HEK293T (cell line): ENCODE measurements at regions not wholly inside any gene's neighbourhood (a gene's known extent, or its start where the extent isn't known, plus 50 kb on each side); places are given as distances from the start of the nearest gene placed in this dataset.
"Not testable (repeated sequence)": the region's sequence is repeated elsewhere in the genome, so short reads cannot be mapped to it uniquely, and the experiment has no call there.

Experiments
- CTCF ChIA-PET: fragments of 350-600 bp; formaldehyde crosslinking; extraction: SDS; loops from one replicate; lab custom pipeline; 2021; ENCODE audit warnings: antibody characterized with exemption, inconsistent platforms; lab: Yijun Ruan, JAX
- POLR2A ChIA-PET: fragments of 350-600 bp; formaldehyde crosslinking; extraction: SDS; loops from one replicate; lab custom pipeline; 2020; ENCODE audit warnings: antibody characterized with exemption, inconsistent platforms; lab: Yijun Ruan, JAX
- DNase-seq: peaks from one replicate; pipeline ENCODE4 v3.0.0; 2012; ENCODE audit warnings: mixed read lengths; ENCODE audit errors: extremely low spot score
- ARNT ChIP-seq: fragments of 450-650 bp; IDR thresholded peaks from 2 replicates; pipeline ENCODE4 v1.6.1; 2017; ENCODE audit warnings: mild to moderate bottlenecking
- BHLHE40 ChIP-seq: fragments of 450-650 bp; IDR thresholded peaks from 2 replicates; pipeline ENCODE4 v1.6.1; 2016; ENCODE audit warnings: mild to moderate bottlenecking, moderate library complexity, borderline replicate concordance
- CTBP1 ChIP-seq: fragments of 450-650 bp; IDR thresholded peaks from 2 replicates; pipeline ENCODE4 v1.6.1; 2016; ENCODE audit warnings: borderline replicate concordance
- ELF4 ChIP-seq: fragments of 450-650 bp; IDR thresholded peaks from 2 replicates; pipeline ENCODE4 v1.6.1; 2017; ENCODE audit warnings: antibody characterized with exemption
- FOXA1 ChIP-seq: fragments of 450-650 bp; IDR thresholded peaks from 2 replicates; pipeline ENCODE4 v1.6.1; 2016; ENCODE audit warnings: mild to moderate bottlenecking
- FOXK2 ChIP-seq: fragments of 450-650 bp; IDR thresholded peaks from 2 replicates; pipeline ENCODE4 v1.6.1; 2016; ENCODE audit warnings: mild to moderate bottlenecking
- FOXM1 ChIP-seq: fragments of 450-650 bp; IDR thresholded peaks from 2 replicates; pipeline ENCODE4 v1.6.1; 2017; ENCODE audit warnings: mild to moderate bottlenecking, borderline replicate concordance
- HDGF ChIP-seq: fragments of 450-650 bp; IDR thresholded peaks from 2 replicates; pipeline ENCODE4 v1.6.1; 2017; ENCODE audit warnings: antibody characterized with exemption, borderline replicate concordance
- L3MBTL2 ChIP-seq: fragments of 450-650 bp; conservative IDR thresholded peaks from 2 replicates; pipeline ENCODE4 v1.6.1; 2016; ENCODE audit warnings: mild to moderate bottlenecking
- LEF1 ChIP-seq: fragments of 450-650 bp; IDR thresholded peaks from 2 replicates; pipeline ENCODE4 v1.6.1; 2017; ENCODE audit warnings: mild to moderate bottlenecking, borderline replicate concordance
- NFRKB ChIP-seq: fragments of 450-650 bp; IDR thresholded peaks from 2 replicates; pipeline ENCODE4 v1.6.1; 2016; ENCODE audit warnings: mild to moderate bottlenecking, moderate library complexity
- PKNOX1 ChIP-seq: fragments of 450-650 bp; IDR thresholded peaks from 2 replicates; pipeline ENCODE4 v1.6.1; 2016
- SP1 ChIP-seq: fragments of 450-650 bp; IDR thresholded peaks from 2 replicates; pipeline ENCODE4 v1.6.1; 2017
- SUZ12 ChIP-seq: fragments of 450-650 bp; IDR thresholded peaks from 2 replicates; pipeline ENCODE4 v1.6.1; 2016; ENCODE audit warnings: mild to moderate bottlenecking
- TARDBP ChIP-seq: fragments of 450-650 bp; IDR thresholded peaks from 2 replicates; pipeline ENCODE4 v1.6.1; 2016
- ZNF384 ChIP-seq: fragments of 450-650 bp; IDR thresholded peaks from 2 replicates; pipeline ENCODE4 v1.6.1; 2016

DNA sequence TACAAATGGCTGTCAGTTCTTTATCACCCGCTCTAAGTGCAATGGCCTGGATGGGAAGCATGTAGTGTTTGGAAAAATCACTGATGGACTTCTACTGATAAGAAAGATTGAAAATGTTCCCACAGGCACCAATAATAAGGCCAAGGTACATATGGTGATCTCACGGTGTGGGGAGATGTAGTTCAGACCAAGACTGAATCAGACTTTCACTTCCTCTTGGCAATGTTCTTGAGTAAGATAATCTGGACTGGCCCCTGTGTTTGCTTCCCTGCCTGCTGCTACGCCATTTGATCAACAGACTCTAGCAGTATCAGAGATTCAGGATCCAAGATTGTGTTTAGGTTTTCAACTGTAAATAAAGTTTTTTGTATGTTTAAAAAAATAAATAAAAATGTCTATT lies 682.2 kb upstream of the AMOT start:
- ChIA-PET POLR2A (no interaction called here), CTCF (no interaction called here)
- DNase-seq = no peak
- TF ChIP-seq FOXK2 (no peak), PKNOX1 (no peak), NFRKB (no peak), ARNT (no peak), L3MBTL2 (no peak), ELF4 (no peak), HDGF (no peak), LEF1 (no peak), SUZ12 (no peak), ZNF384 (no peak), CTBP1 (no peak), SP1 (no peak), FOXA1 (no peak), FOXM1 (no peak), TARDBP (no peak), BHLHE40 (no peak)

- CTCF ChIA-PET = no interaction called here
- no peak for TF ChIP-seq ELF4
- TF ChIP-seq HDGF = no peak
- no peak for TF ChIP-seq L3MBTL2
- no peak for TF ChIP-seq FOXK2
- TF ChIP-seq LEF1 = no peak
- no peak for TF ChIP-seq BHLHE40
- no peak for TF ChIP-seq ZNF384
- TF ChIP-seq NFRKB = no peak
- TF ChIP-seq SP1 = no peak
- DNase-seq = no peak
- POLR2A ChIA-PET = no interaction called here
Observed at GRCh38 chrX:113514906-113515305, 674.3 kb upstream of the AMOT start.

GRCh38 chrX:113512700-113513395 lies 672.2 kb upstream of the AMOT start:
- ChIA-PET POLR2A (no interaction called here), CTCF (no interaction called here)
- no peak for TF ChIP-seq SP1
- no peak for TF ChIP-seq FOXK2
- no peak for TF ChIP-seq FOXM1
- TF ChIP-seq ELF4 = no peak
- TF ChIP-seq FOXA1 = no peak
- TF ChIP-seq NFRKB = no peak
- no peak for TF ChIP-seq PKNOX1
- TF ChIP-seq SUZ12 = no peak
- DNase-seq = no peak

GRCh38 chrX:113510586-113510985 lies 670.0 kb upstream of the AMOT start:
- ChIA-PET CTCF (no interaction called here), POLR2A (no interaction called here)
- TF ChIP-seq PKNOX1 (no peak), BHLHE40 (no peak), ARNT (no peak), FOXK2 (no peak), SP1 (no peak), L3MBTL2 (no peak), TARDBP (no peak), HDGF (no peak)
- no peak for DNase-seq

GRCh38 chrX:113492895-113493294 lies 652.3 kb upstream of the AMOT start:
- no peak for DNase-seq
- POLR2A ChIA-PET = no interaction called here
- no peak for TF ChIP-seq BHLHE40
- no peak for TF ChIP-seq SP1
- TF ChIP-seq CTBP1 = no peak
- TF ChIP-seq TARDBP = no peak
- TF ChIP-seq PKNOX1 = no peak
- TF ChIP-seq LEF1 = no peak
- no peak for TF ChIP-seq ZNF384
- TF ChIP-seq SUZ12 = no peak
- no peak for TF ChIP-seq FOXM1
- TF ChIP-seq NFRKB = no peak
- no peak for TF ChIP-seq L3MBTL2
- TF ChIP-seq ARNT = no peak
- TF ChIP-seq HDGF = no peak
- no peak for TF ChIP-seq ELF4
- TF ChIP-seq FOXK2 = no peak
- TF ChIP-seq FOXA1 = no peak
- CTCF ChIA-PET = no interaction called here

- POLR2A ChIA-PET = no interaction called here
- DNase-seq = no peak
- CTCF ChIA-PET = no interaction called here
- TF ChIP-seq SP1 = no peak
Observed at GRCh38 chrX:113473418-113473817, 632.8 kb upstream of the AMOT start.

DNA sequence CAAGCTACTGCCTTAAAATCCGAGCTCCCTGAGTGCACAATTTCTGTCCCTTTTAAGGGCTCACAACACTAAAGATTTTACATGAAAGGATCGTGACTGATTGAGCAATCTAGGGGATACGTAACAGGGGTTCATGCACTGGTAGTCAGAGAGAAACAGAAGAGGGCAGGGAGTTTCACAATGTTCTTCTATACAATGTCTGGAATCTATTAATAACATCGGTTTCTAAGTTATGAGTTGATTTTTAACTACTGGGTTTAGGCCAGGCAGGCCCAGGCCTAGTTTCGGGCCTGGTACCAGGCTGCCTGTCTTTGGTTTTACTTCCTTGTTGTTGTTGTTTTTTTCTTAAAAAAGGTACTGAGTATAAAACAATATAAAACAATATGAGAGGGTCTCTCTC lies 632.4 kb upstream of the AMOT start:
- CTCF ChIA-PET, POLR2A ChIA-PET, DNase-seq: not testable (repeated sequence)
